ENCODE measurements at regions not wholly inside any gene's neighbourhood (a gene's known extent, or its start where the extent isn't known, plus 50 kb on each side); places are given as distances from the start of the nearest gene placed in this dataset.
A peak's percentile ranks its signal among the peaks of the same experiment; 100 is the strongest.
"Not testable (repeated sequence)": the region's sequence is repeated elsewhere in the genome, so short reads cannot be mapped to it uniquely, and the experiment has no call there.

- no peak for DNase-seq
Observed at GRCh38 chr6:168255283-168255881, 64.2 kb downstream of the DACT2 start.

DNA sequence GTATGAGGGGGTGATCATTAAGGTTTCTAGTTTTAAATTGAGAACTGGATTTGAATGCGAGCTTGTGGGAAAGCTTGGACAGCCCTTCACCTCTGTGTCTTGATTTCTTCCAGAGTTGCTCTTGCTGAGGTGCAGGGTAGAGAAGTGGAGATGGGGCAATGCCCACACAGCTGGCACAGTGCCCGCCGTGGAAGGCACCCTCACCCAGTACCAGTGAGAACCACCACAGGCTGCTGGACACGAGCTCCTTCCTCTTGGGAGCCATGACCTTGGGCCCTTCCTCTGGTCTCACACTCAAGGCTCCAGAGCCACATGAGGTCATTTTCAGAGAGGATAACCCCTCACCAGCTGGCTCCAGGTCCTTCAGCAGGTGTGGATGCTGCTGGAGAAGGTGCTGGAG lies 67.3 kb downstream of the DACT2 start:
- DNase-seq = no peak

DNA sequence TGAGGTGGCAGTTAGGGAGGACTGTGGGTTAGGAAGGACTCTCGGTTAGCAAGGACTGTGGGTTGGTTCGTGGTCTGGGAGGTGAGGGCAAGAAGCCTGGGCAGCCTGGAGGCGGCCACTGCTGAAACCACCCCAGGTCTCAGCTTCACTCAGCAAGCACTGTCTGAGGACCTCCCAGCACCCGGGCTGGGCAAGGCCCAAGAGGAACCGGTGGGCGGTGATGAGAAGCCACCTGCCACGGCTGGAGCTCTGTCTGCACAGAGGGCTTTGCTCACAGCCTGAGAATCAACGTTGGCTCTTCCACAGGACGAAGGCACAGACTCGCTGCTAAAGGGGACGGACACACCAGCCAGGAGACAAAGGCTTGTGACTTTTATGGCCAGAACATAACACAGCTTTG lies 69.3 kb downstream of the DACT2 start:
- no peak for DNase-seq

- DNase-seq = no peak
Observed at GRCh38 chr6:168249746-168250145, 69.8 kb downstream of the DACT2 start.

DNA sequence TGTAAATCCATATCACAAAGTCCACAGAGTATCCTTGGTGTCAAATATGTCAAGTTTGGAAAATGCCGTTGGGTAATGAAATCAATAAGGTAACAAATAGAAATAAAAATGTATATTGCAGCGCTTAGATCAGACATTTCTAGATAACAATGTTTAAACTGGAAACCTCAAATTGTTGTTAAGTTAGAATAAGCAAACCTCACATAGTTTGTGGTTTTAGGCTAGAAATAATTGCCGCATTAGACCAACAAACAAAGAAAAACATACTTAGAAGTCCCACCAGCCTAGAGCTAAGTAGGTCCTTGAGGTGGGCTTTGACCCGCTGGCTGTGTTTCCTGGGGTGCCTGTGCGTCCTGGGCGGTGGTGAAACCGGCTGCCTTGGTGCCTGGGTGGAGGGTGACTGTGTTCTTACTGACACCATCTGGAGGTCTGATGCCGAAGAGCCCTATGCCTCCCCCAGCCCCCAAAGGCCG lies 71.4 kb downstream of the DACT2 start:
- no peak for DNase-seq

GRCh38 chr6:168247443-168248147 lies 72.0 kb downstream of the DACT2 start:
- DNase-seq = peak; percentile 82

- DNase-seq = no peak
Observed at GRCh38 chr6:168244961-168245551, 74.5 kb downstream of the DACT2 start.

GRCh38 chr6:168243812-168244376 lies 75.7 kb downstream of the DACT2 start:
- no peak for DNase-seq

DNA sequence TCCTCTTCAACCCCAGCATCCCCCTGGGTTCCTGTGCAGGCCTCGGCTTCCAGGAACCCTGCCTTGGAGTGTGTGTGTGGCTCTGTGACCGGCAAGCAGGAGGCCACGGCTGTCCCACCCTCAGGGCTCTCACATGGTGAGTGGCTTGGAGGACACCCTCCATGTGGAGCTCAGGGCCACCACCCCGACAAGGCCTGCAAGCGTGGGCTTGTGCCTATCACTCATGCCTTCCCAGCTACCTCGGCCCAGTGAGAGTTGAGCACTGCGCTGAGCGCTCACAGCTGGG lies 76.7 kb downstream of the DACT2 start:
- no peak for DNase-seq

DNA sequence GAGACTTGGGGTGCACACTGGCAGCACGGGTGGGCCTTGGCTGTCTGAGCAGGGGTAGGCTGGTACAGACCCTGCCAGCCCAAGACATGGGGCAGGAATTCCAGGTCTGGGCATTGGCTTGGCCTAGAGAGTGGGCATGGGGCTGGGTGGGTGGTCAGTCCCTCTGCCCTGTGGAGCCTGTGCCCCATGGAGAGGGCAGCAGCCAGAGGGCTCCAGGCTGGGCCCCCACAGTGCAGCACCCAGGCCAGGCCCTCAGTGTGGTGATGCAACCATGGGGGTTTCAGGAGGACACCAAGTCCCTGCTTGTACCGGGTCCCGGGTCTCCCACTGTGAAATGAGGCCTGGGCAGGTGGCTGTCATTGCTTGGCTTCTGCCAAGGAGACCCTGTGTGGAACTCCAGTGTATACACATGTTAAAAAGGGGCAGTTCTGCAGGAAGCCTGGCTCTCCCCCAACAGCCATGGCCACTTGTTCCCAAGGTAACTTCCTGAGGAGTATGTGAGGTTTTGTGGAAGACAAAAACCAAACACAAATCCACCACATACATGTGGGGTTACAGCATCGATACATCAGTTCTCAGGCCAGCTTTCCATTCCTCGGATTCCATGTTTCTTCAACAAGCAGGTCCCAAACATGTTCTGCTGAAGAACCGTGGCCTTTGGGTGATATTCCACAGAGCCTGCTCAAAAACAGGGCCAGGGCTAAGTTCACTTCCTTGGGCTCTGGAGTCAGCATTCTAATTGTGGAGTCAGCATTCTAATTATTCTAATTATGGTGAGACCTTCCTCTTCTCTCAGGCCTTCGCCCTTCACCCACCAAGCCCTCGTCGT lies 77.3 kb downstream of the DACT2 start:
- DNase-seq = no peak

DNA sequence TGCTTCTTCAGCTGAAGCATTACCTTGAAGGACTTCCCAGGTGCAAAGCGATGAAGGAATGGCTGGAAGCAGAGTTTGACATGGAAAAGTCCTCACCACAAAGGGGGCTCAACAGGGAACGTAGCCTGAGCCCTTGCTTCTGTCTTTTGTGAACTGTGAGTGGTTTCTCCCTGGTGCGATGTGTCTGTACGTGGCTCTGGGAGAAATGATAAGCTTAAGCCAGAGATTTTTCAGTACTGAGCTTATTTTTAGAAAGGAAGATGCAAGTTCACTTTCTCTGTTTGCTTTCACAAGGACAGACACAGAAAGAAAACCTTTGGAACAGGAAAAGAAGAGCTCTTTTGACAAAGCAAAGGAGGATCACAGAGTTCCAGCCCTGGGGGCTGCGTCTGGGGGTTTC lies 79.4 kb downstream of the DACT2 start:
- DNase-seq = no peak

GRCh38 chr6:168239044-168239773 lies 80.4 kb downstream of the DACT2 start:
- DNase-seq = no peak

GRCh38 chr6:168238159-168238909 lies 81.2 kb downstream of the DACT2 start:
- DNase-seq = no peak

DNA sequence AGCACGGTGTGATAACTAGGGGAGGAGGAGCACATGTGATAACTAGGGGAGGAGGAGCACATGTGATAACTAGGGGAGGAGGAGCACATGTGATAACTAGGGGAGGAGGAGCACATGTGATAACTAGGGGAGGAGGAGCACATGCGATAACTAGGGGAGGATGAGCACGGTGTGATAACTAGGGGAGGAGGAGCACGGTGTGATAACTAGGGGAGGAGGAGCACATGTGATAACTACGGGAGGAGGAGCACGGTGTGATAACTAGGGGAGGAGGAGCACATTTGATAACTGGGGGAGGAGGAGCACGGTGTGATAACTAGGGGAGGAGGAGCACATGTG lies 85.7 kb downstream of the DACT2 start:
- not testable (repeated sequence) for DNase-seq

DNA sequence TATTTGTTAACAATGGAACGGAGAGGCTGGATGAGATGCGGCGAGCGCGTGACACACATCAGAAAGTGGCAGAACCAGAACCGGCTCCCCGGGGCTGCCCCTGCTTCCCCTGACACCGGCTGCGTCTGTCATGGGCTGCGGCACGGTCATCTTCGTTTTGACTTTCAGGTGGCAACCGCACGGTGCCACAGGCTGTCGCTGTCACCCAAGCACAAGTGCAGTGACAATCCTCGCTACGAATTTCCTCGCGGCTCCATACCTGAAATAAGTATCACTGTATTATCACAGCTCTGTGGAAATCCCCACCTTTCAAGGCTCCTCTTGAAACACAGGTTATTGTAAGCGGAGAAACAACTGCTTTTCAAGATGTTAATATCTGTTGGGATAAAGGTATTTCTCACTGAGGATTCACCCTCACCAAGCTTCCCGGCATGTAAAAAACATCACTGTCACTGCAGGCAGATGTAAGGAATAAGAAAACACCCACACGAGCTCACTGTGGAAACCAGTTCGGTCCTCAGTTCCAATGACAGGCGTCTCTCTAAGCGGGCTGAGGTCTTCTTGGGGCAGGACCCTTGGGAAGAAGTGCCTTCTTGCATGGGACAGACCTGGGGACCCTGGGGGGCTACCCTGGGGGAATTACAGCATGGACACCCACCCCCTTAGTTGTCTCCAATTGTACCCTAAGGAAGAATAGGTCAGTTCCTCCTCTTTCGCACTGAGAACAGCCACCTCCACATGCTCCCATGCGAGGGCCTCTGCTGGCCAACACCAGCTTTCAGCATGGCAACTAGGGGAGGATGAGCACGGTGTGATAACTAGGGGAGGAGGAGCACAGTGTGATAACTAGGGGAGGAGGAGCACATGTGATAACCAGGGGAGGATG lies 86.3 kb downstream of the DACT2 start:
- DNase-seq = no peak

DNA sequence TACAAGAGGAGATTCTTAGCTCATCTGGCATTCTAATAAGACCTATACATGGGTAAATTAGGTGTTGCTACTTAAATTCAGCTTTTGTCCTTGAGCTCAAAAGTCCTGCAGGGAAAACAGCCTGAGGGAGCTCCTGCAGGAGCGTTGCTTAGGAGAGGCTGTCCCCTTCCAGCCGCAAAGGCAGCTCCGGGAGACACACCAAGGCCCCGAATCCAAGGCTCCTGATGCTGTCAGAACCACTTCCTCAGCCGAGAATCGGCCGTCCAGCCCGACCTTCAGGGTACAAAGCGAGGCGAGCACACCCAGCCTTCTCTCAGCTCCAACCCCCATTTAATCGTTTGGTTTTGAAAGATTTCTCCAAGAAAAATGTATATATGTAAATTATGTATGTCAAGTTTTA lies 87.0 kb downstream of the DACT2 start:
- DNase-seq = no peak

DNA sequence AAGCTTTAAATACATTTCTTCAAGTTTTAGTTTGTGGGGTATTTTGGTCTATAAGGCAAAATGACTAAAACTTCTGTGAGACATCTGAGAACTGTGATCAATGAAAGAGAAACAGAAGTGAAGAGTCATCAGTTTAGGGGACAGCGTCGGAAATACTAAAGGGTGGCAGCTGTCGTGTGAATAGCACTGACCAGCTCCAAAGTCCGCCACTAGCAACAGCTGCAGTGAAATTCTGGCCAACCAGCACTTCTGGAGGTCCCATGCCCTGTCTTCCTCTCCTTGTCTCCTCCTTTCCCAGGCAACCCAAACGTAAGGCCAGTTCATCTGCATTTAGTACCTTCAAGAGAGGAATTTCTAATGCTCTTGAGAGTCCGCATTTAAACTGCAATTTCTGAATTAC lies 87.5 kb downstream of the DACT2 start:
- no peak for DNase-seq

DNA sequence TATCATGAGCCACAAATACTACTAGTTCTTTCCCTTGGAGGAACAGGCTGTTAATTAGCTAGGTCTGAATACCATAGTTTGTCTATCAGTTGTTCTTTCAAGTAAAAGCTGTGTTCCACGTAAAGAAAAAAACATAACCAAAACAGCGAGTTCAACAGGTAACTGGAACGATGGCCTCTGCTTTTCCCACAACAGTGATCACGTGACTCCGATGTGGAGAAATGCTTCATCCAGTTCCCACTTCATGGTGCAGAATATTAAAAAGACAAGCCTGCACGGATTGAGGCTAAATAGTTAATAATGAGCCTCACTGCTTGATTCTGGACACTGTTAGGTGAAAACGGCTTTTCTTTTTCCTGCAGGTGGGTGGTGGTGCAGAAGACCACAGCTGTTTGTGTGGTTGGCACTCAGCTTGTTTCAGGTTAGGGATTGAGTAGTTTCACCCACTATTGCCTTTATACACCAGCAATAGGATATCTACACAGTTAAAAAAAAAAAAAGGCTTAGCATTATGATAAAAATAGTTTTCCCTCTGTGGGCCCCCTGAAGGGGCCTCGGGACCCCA lies 88.1 kb downstream of the DACT2 start:
- DNase-seq = no peak

DNA sequence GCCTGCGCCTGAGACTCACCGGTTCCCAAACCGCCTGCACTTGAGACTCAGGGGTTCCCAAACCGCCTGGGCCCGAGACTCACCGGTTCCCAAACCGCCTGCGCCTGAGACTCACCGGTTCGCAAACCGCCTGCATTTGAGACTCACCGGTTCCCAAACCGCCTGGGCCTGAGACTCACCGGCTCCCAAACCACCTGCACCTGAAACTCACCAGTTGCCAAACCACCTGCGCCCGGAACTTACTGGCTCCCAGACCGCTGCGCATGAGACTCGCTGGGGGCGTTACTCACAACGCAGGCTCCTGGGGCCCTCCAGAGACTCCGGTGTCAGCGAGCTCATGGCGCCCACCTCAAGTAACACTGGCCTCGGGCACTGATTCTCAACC lies 90.2 kb downstream of the DACT2 start:
- no peak for DNase-seq

- DNase-seq = no peak
Observed at GRCh38 chr6:168228676-168229367, 90.8 kb downstream of the DACT2 start.

All from NCI-H1417 treated with DMSO at 0.1 percent for 48 hours (cell line).